ENCODE measurements at regions not wholly inside any gene's neighbourhood (a gene's known extent, or its start where the extent isn't known, plus 50 kb on each side); places are given as distances from the start of the nearest gene placed in this dataset.

GRCh38 chr9:117906763-117907162 is 202.6 kb downstream of the TLR4 start:
- Histone ChIP-seq H3K9me3 (replicated peaks; ENCODE audit: control insufficient read depth, insufficient read depth, low read length) (no peaks in the 10 kb centered on the region), H3K4me1 (ENCODE audit: control insufficient read depth, insufficient read depth, low read length) (no peaks in the 10 kb centered on the region), H2AFZ (ENCODE audit: control insufficient read depth, low read depth, low read length) (no peak overlapping the region), H3K9ac (ENCODE audit: control insufficient read depth, insufficient read depth, low read length) (no peak overlapping the region), H3K36me3 (ENCODE audit: control insufficient read depth in 2 of 2, insufficient read depth in 2 of 2, low read length in 1 of 2) (no peaks in the 10 kb centered on the region), H3K79me2 (ENCODE audit: control insufficient read depth, insufficient read depth, low read length) (no peaks in the 10 kb centered on the region), H3K27me3 (replicated peaks in 1 of 2; ENCODE audit: control insufficient read depth in 2 of 2, insufficient read depth in 2 of 2, low read length in 1 of 2) (no peaks in the 10 kb centered on the region), H3K4me2 (ENCODE audit: control insufficient read depth, insufficient read depth) (no peak overlapping the region), H4K20me1 (ENCODE audit: control insufficient read depth, insufficient read depth) (no peaks in the 10 kb centered on the region), H3K4me3 (no peak overlapping the region), H3K27ac (ENCODE audit: control insufficient read depth, insufficient read depth) (no peak overlapping the region)
- BruUV-seq (replicated peaks), result no TSS peak
- TF ChIP-seq CREB1 (IDR thresholded peaks at IDR 0.05; ENCODE audit: low read depth) (no peak), YBX1 (IDR thresholded peaks at IDR 0.05) (no peak), IKZF1 (conservative IDR thresholded peaks at IDR 0.05) (no peak), KLF5 (IDR thresholded peaks at IDR 0.05; ENCODE audit: partially characterized antibody) (no peak), CEBPB (IDR thresholded peaks at IDR 0.05; ENCODE audit: borderline replicate concordance in 1 of 2, low read depth in 2 of 2, low read length in 2 of 2) (no peak), PML (IDR thresholded peaks at IDR 0.05; ENCODE audit: low read length) (no peak), ATF7 (IDR thresholded peaks at IDR 0.05; ENCODE audit: low read depth) (no peak), ZNF24 (IDR thresholded peaks at IDR 0.05) (no peak), ZBTB33 (IDR thresholded peaks at IDR 0.05) (no peak), ETV6 (conservative IDR thresholded peaks at IDR 0.05 in 1 of 2, IDR thresholded peaks at IDR 0.05 in 1 of 2; ENCODE audit: borderline replicate concordance in 1 of 2, low read depth in 1 of 2) (no peak)
- DNase-seq (ENCODE audit: low read depth, low spot score), result no peak
- ChIA-PET CTCF (no interaction called here), RAD21 (ENCODE audit: unreplicated experiment) (no interaction called here), POLR2A (no interaction called here), SMC1A (ENCODE audit: uncharacterized antibody, unreplicated experiment) (no interaction called here)
- intact Hi-C loops (cut with micrococcal nuclease; ENCODE audit: unreplicated experiment), result no loop called here
- no peak for ATAC-seq
- 26% methylated on average over 4 of the region's 4 CpGs for WGBS (ENCODE audit: insufficient coverage, insufficient replicate concordance, low lambda C conversion rate, missing lambda C conversion rate)
- in situ Hi-C loops (cut with MboI), result no loop called here
- no peak for FAIRE-seq

Data from GM12878 (cell line).